HepG2 (cell line): ENCODE measurements at regions not wholly inside any gene's neighbourhood (a gene's known extent, or its start where the extent isn't known, plus 50 kb on each side); places are given as distances from the start of the nearest gene placed in this dataset.

Experiments used
- ATAC-seq: fragments of 200-7000 bp; cut with Tn5 transposase; 3 replicates; pipeline ENCODE4 v1.9.1; 2020; ENCODE audit warnings: mild to moderate bottlenecking, moderate library complexity
- BruUV-seq: library from RNA; stranded (reverse); fragments of 400-500 nt; replicated peaks from 2 replicates; lab custom pipeline; 2021; lab: Mats Ljungman, UMichigan
- CTCF ChIA-PET: fragments of 300-600 bp; formaldehyde crosslinking; extraction: SDS; loops from one replicate; lab custom pipeline; 2021; ENCODE audit warnings: low total read pairs, inconsistent platforms, low intra/inter-chr PET ratio; lab: Yijun Ruan, JAX
- POLR2A ChIA-PET: fragments of 350-600 bp; sonication (Branson Sonifier 250); formaldehyde crosslinking; loops from one replicate; lab custom pipeline; 2020; ENCODE audit warnings: antibody characterized with exemption, inconsistent platforms; lab: Yijun Ruan, JAX
- DNase-seq: peaks from one replicate; pipeline ENCODE4 v3.0.0-alpha.2; 2015; ENCODE audit warnings: low spot score
- FAIRE-seq: peaks from 3 replicates; lab custom pipeline; 2011; peaks lifted over from hg19 to GRCh38; lab: Jason Lieb, UNC
- H2AFZ ChIP-seq: one replicate; pipeline ENCODE4 v1.6.1; 2011; ENCODE audit warnings: low read length, inconsistent platforms
- H3K27ac ChIP-seq: fragments of 300-600 bp; 3 replicates; pipeline ENCODE4 v1.8.0; 2011; ENCODE audit warnings: mixed run types, mild to moderate bottlenecking, mixed read lengths, low read length, inconsistent platforms; ENCODE audit not compliant: insufficient read depth; ENCODE audit errors: extremely low read length
- H3K27me3 ChIP-seq, 2 experiments: fragments of 200-600 bp in 1 of 2; 2 replicates in 1 of 2; 3 replicates in 1 of 2; pipeline versions ENCODE4 v1.6.0 to v1.8.0; 2011; ENCODE audit warnings: low read length in 2 of 2, mild to moderate bottlenecking in 2 of 2, moderate library complexity in 2 of 2, inconsistent platforms in 1 of 2; ENCODE audit not compliant: insufficient read depth in 2 of 2, control insufficient read depth in 1 of 2
- H3K36me3 ChIP-seq, 2 experiments: fragments of 200-600 bp in 1 of 2; replicated peaks in 1 of 2; 2 replicates in 1 of 2; 3 replicates in 1 of 2; pipeline versions ENCODE4 v1.5.1 to v1.8.0; 2011; ENCODE audit warnings: low read length in 2 of 2, inconsistent platforms in 1 of 2; ENCODE audit not compliant: insufficient read depth in 2 of 2, control insufficient read depth in 1 of 2
- H3K4me1 ChIP-seq: 2 replicates; pipeline ENCODE4 v1.5.1; 2012; ENCODE audit warnings: low read length, inconsistent platforms; ENCODE audit not compliant: insufficient read depth
- H3K4me2 ChIP-seq: 2 replicates; pipeline ENCODE4 v1.6.0; 2011; ENCODE audit warnings: low read depth, low read length, inconsistent platforms
- H3K4me3 ChIP-seq, 3 experiments: fragments of 200-600 bp in 1 of 3; sonication (generic), shearing (Covaris generic) in 1 of 3; replicated peaks in 1 of 3; 2 replicates each; pipeline ENCODE4 v1.5.1; 2011 to 2016; ENCODE audit warnings: low read length in 3 of 3, inconsistent platforms in 2 of 3, low read depth in 2 of 3, mild to moderate bottlenecking in 2 of 3, control low read depth in 1 of 3, mixed read lengths in 1 of 3; ENCODE audit not compliant: insufficient read depth in 1 of 3
- H3K79me2 ChIP-seq: one replicate; pipeline ENCODE4 v1.6.1; 2011; ENCODE audit warnings: low read length, inconsistent platforms; ENCODE audit not compliant: insufficient read depth
- H3K9ac ChIP-seq: 2 replicates; pipeline ENCODE4 v1.6.0; 2011; ENCODE audit warnings: mild to moderate bottlenecking, low read depth, low read length, inconsistent platforms; ENCODE audit not compliant: insufficient read depth
- H3K9me3 ChIP-seq: 2 replicates; pipeline ENCODE4 v1.5.1; 2012; ENCODE audit warnings: mild to moderate bottlenecking, low read length
- H4K20me1 ChIP-seq: 2 replicates; pipeline ENCODE4 v1.6.0; 2011; ENCODE audit warnings: inconsistent platforms, mild to moderate bottlenecking, low read length, moderate library complexity; ENCODE audit not compliant: insufficient read depth
- ARHGAP35 ChIP-seq: sonication (generic); formaldehyde crosslinking; IDR thresholded peaks from 2 replicates; pipeline ENCODE4 v1.9.0; 2022; ENCODE audit warnings: mild to moderate bottlenecking, inconsistent platforms, moderate library complexity, missing genetic modification reagents, borderline replicate concordance
- CTCF ChIP-seq: sonication (generic); formaldehyde crosslinking; IDR thresholded peaks from 2 replicates; pipeline ENCODE4 v1.5.0; 2020; ENCODE audit warnings: mild to moderate bottlenecking, missing genetic modification reagents, moderate library complexity
- FOXJ3 ChIP-seq: sonication (generic); formaldehyde crosslinking; IDR thresholded peaks from 2 replicates; pipeline ENCODE4 v1.4.0; 2020; ENCODE audit warnings: missing genetic modification reagents, mild to moderate bottlenecking, borderline replicate concordance
- GATAD1 ChIP-seq: IDR thresholded peaks from 2 replicates; pipeline ENCODE4 v1.6.1; 2016; ENCODE audit warnings: missing genetic modification reagents, missing compliant biosample characterization
- IRF2 ChIP-seq: IDR thresholded peaks from 2 replicates; pipeline ENCODE4 v1.6.1; 2018; ENCODE audit warnings: missing genetic modification reagents, missing compliant biosample characterization
- POGZ ChIP-seq: sonication (generic); formaldehyde crosslinking; IDR thresholded peaks from 2 replicates; pipeline ENCODE4 v1.4.0; 2020; ENCODE audit warnings: mild to moderate bottlenecking, missing genetic modification reagents
- POLR2A ChIP-seq, 2 experiments: IDR thresholded peaks; 2 replicates each; pipeline ENCODE4 v1.6.1; 2011; ENCODE audit warnings: low read depth in 2 of 2, low read length in 2 of 2, mild to moderate bottlenecking in 1 of 2, moderate library complexity in 1 of 2; ENCODE audit not compliant: insufficient read depth in 1 of 2
- THRA ChIP-seq: sonication (generic); formaldehyde crosslinking; IDR thresholded peaks from 2 replicates; pipeline ENCODE4 v1.4.0; 2020; ENCODE audit warnings: missing genetic modification reagents, borderline replicate concordance
- XBP1 ChIP-seq: sonication (generic); formaldehyde crosslinking; IDR thresholded peaks from 2 replicates; pipeline ENCODE4 v1.5.0; 2020; ENCODE audit warnings: missing genetic modification reagents
- YEATS2 ChIP-seq: sonication (generic); formaldehyde crosslinking; IDR thresholded peaks from 2 replicates; pipeline ENCODE4 v1.4.0; 2020; ENCODE audit warnings: missing genetic modification reagents, borderline replicate concordance
- ZBED4 ChIP-seq: sonication (generic); formaldehyde crosslinking; IDR thresholded peaks from 2 replicates; pipeline ENCODE4 v1.4.0; 2020; ENCODE audit warnings: missing genetic modification reagents, borderline replicate concordance
- ZBTB39 ChIP-seq: sonication (generic); formaldehyde crosslinking; IDR thresholded peaks from 2 replicates; pipeline ENCODE4 v1.5.0; 2020; ENCODE audit warnings: missing genetic modification reagents
- ZKSCAN8 ChIP-seq: IDR thresholded peaks from 2 replicates; pipeline ENCODE4 v1.6.1; 2016; ENCODE audit warnings: borderline replicate concordance, missing genetic modification reagents, missing compliant biosample characterization
- ZNF878 ChIP-seq: sonication (generic); formaldehyde crosslinking; IDR thresholded peaks from 2 replicates; pipeline ENCODE4 v1.8.1; 2023; ENCODE audit warnings: mild to moderate bottlenecking, missing genetic modification reagents, moderate library complexity
- ZSCAN22 ChIP-seq: sonication (generic); formaldehyde crosslinking; IDR thresholded peaks from 2 replicates; pipeline ENCODE4 v1.4.0; 2020; ENCODE audit warnings: mild to moderate bottlenecking, missing genetic modification reagents
- WGBS: methylation state at CpG from one replicate; pipeline ENCODE4 v1.1.6; 2017; ENCODE audit warnings: low lambda C conversion rate; 5-methylcytosine and 5-hydroxymethylcytosine counted together
- in situ Hi-C: cut with HindIII; loops from 2 replicates; pipeline ENCODE4 v1.10.0; 2017; ENCODE audit warnings: low pct_unique_long_range_greater_than_20kb; ENCODE audit not compliant: extremely low pct_ligation_motif_present
- intact Hi-C: fragments of 100-400 bp; cut with micrococcal nuclease; formaldehyde crosslinking; loops from one replicate; pipeline ENCODE4 v1.10.0; 2022; ENCODE audit not compliant: unreplicated experiment

GRCh38 chr12:126397071-126397581 lies 1331.9 kb downstream of the AACS start (continued):
- TF ChIP-seq ZKSCAN8 (CRISPR knock-in tag): no peak
- TF ChIP-seq XBP1 (CRISPR knock-in tag): no peak

- WGBS: 0% methylated on average over 1 of the region's 1 CpG
- H3K4me2 ChIP-seq: no peak overlapping the region
- H3K27me3 ChIP-seq: no peaks in the 10 kb centered on the region
- no peaks in the 10 kb centered on the region for H3K4me1 ChIP-seq
- in situ Hi-C loops: no loop called here
- H3K9ac ChIP-seq: no peak overlapping the region
- peaks cover 95% of the 10 kb centered on the region for H3K9me3 ChIP-seq
- BruUV-seq: no TSS peak
- no peak overlapping the region for H2AFZ ChIP-seq
- DNase-seq: no peak
- POLR2A ChIA-PET: no interaction called here
- no peaks in the 10 kb centered on the region for H4K20me1 ChIP-seq
- no peak for FAIRE-seq
- no peak for ATAC-seq
- H3K4me3 ChIP-seq: no peak overlapping the region
- intact Hi-C loops: no loop called here
- H3K27ac ChIP-seq: no peak overlapping the region
- H3K36me3 ChIP-seq: no peaks in the 10 kb centered on the region
- CTCF ChIA-PET: no interaction called here
- H3K79me2 ChIP-seq: no peaks in the 10 kb centered on the region
- TF ChIP-seq YEATS2 (CRISPR knock-in tag) (no peak), ARHGAP35 (no peak), THRA (CRISPR knock-in tag) (no peak), POGZ (no peak), POLR2A (IDR thresholded peaks at IDR 0.05; ENCODE audit: insufficient read depth in 1 of 2, low read depth in 2 of 2, low read length in 2 of 2) (no peak), GATAD1 (CRISPR knock-in tag) (no peak), ZBTB39 (CRISPR knock-in tag) (no peak), FOXJ3 (CRISPR knock-in tag) (no peak), IRF2 (CRISPR knock-in tag) (no peak), ZNF878 (CRISPR knock-in tag) (no peak), ZSCAN22 (CRISPR knock-in tag) (no peak), CTCF (CRISPR knock-in tag) (no peak), ZBED4 (no peak)
Observed at GRCh38 chr12:126397660-126398059, 1332.4 kb downstream of the AACS start.
